ENCODE measurements at regions not wholly inside any gene's neighbourhood (a gene's known extent, or its start where the extent isn't known, plus 50 kb on each side); places are given as distances from the start of the nearest gene placed in this dataset.

DNA sequence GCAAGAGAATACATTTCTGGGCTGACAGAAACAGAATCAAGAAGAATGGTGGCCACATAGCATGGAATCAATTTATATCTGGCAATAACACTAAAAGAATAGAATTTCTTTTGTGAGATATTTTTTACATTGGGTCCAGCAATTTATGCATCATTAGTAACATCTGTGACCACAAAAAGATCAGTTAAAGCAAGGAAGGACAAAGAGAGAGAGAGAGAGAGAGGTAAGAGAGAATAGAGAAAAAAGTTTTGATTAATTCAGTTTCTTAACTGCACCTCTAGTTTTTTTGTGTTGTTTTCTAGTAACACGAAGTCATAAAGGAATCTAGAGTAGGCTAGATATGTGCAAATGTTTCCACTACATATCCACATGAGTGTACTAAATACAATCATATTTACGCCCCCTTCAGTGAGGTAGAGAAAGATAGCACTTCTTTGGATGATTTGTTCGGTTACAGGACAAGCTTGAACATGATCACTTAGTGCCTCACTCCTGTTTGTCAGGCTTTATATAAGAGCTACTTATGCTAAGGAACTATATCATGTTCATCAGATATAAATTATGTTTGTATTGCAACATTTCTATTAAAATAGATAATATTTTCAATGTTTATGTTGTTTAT lies 247.4 kb upstream of the COL3A1 start:
- no peaks in the 10 kb centered on the region for H3K27me3 ChIP-seq (ENCODE audit: control insufficient read depth, insufficient read depth, low read length)
- H3K36me3 ChIP-seq (ENCODE audit: control insufficient read depth, insufficient read depth, low read length), result no peaks in the 10 kb centered on the region
- H3K4me3 ChIP-seq (ENCODE audit: low read length), result no peak overlapping the region
- H3K27ac ChIP-seq (ENCODE audit: low read depth, low read length), result no peak overlapping the region
- H3K4me1 ChIP-seq (ENCODE audit: control insufficient read depth, insufficient read depth, low read length), result no peaks in the 10 kb centered on the region
- H3K9ac ChIP-seq (ENCODE audit: low read length), result no peak overlapping the region

DNA sequence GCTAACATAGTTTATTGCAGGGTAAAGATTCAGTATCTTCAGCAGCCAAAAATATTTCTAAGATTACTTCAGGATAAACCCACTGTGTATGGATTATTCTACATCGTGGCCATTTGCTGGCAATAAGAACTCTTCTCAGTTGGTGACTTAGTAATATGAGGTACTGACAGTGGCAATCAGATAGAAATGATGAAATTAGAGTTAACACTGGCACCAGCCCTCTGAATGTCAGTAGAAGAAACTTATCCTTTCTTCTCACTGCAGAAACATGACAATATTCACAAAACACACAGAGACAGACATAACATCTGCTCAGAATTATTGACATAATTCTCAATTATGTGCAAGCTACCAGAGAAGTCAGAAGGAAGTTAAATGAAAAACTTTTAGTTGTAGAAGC lies 246.3 kb upstream of the COL3A1 start:
- no peak overlapping the region for H3K4me3 ChIP-seq (ENCODE audit: low read length)
- no peaks in the 10 kb centered on the region for H3K36me3 ChIP-seq (ENCODE audit: control insufficient read depth, insufficient read depth, low read length)
- no peak overlapping the region for H3K27ac ChIP-seq (ENCODE audit: low read depth, low read length)
- no peaks in the 10 kb centered on the region for H3K27me3 ChIP-seq (ENCODE audit: control insufficient read depth, insufficient read depth, low read length)
- H3K4me1 ChIP-seq (ENCODE audit: control insufficient read depth, insufficient read depth, low read length), result no peaks in the 10 kb centered on the region
- no peak overlapping the region for H3K9ac ChIP-seq (ENCODE audit: low read length)

DNA sequence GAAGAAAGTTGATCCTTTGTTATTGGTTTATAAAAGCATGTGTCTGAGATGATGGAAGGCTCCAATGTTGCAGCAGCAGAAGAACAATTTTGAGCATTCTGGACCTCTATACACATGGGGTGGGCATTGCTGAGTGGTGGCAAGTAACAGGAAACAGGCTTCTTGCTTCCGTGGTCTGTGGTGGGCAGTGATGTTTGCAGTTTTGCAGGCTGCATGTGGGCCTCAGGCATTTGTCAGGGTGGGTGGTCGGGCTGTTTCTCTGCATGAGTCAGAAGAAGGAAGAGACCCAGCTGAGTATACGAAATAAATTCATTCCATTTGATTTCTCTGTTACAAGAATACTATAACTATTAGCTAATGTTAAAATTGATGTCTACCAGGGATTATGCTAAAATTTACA lies 239.5 kb upstream of the COL3A1 start:
- no peak overlapping the region for H3K4me3 ChIP-seq (ENCODE audit: low read length)
- no peak overlapping the region for H3K27ac ChIP-seq (ENCODE audit: low read depth, low read length)
- no peaks in the 10 kb centered on the region for H3K36me3 ChIP-seq (ENCODE audit: control insufficient read depth, insufficient read depth, low read length)
- H3K4me1 ChIP-seq (ENCODE audit: control insufficient read depth, insufficient read depth, low read length), result no peaks in the 10 kb centered on the region
- no peaks in the 10 kb centered on the region for H3K27me3 ChIP-seq (ENCODE audit: control insufficient read depth, insufficient read depth, low read length)
- no peak overlapping the region for H3K9ac ChIP-seq (ENCODE audit: low read length)

DNA sequence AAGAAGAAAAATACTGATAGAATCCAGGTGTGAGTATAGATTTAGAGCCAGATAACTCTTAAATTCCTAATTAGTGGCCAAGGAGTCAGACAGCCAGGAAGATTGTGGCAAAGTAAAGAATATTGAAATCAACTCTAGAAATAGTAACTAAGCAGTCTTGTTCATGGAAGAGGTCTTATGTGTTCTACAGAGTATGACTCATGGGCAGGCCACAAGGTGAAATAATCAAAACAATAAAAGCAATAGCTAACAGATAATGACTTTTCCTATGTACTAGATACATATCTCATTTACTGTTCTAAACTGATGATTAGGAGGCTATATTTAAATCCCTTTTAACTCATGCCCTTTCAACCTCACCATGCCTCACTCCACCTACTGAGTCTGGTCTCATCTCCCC lies 227.4 kb upstream of the COL3A1 start:
- Histone ChIP-seq H3K4me3 (ENCODE audit: low read length) (no peak overlapping the region), H3K27me3 (ENCODE audit: control insufficient read depth, insufficient read depth, low read length) (no peaks in the 10 kb centered on the region), H3K4me1 (ENCODE audit: control insufficient read depth, insufficient read depth, low read length) (no peaks in the 10 kb centered on the region), H3K36me3 (ENCODE audit: control insufficient read depth, insufficient read depth, low read length) (no peaks in the 10 kb centered on the region), H3K27ac (ENCODE audit: low read depth, low read length) (no peak overlapping the region), H3K9ac (ENCODE audit: low read length) (no peak overlapping the region)

DNA sequence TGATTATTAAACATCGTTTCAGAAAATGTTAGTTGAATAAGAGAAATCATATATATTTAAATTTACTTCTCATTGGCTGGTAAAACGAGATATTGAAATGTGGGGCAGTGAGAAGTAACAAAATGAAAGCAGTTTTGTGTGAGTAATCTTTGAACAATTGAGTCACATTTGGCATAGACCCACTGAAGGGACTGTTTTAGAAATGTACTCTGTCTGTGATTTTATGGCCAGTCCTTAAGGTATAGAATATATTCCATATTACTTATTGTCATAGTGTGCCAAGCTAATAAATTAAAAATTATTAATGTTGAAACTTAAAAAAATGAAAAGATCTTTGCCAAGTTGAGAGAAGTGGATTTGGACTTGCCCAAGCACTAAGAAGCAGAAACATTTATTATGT lies 222.4 kb upstream of the COL3A1 start:
- H3K27ac ChIP-seq (ENCODE audit: low read depth, low read length), result no peak overlapping the region
- H3K36me3 ChIP-seq (ENCODE audit: control insufficient read depth, insufficient read depth, low read length), result no peaks in the 10 kb centered on the region

DNA sequence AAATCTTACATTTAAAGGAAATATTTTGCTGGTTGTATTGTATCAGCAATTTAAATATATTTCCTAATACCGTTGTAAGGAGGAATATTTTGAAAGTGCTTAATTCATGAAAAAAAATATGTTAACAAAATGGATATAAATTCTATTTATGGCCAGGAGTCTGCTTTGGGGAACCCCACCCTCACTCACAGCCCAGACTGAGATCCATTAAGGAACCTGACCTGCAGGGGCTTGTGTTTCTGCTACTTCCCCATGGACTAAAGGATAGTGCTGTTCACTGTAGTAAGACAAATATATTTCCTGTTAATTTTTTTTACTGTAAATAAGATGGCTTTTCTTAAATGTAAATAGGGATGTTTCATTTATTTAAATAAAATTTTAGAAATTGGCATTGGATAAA lies 221.9 kb upstream of the COL3A1 start:
- Histone ChIP-seq H3K9ac (ENCODE audit: low read length) (no peak overlapping the region), H3K4me3 (ENCODE audit: low read length) (no peak overlapping the region), H3K27me3 (ENCODE audit: control insufficient read depth, insufficient read depth, low read length) (no peaks in the 10 kb centered on the region), H3K4me1 (ENCODE audit: control insufficient read depth, insufficient read depth, low read length) (no peaks in the 10 kb centered on the region), H3K27ac (ENCODE audit: low read depth, low read length) (no peak overlapping the region), H3K36me3 (ENCODE audit: control insufficient read depth, insufficient read depth, low read length) (no peaks in the 10 kb centered on the region)

More for the DNA sequence above, 222.4 kb upstream of the COL3A1 start:
- Histone ChIP-seq H3K4me1 (ENCODE audit: control insufficient read depth, insufficient read depth, low read length) (no peaks in the 10 kb centered on the region), H3K27me3 (ENCODE audit: control insufficient read depth, insufficient read depth, low read length) (no peaks in the 10 kb centered on the region), H3K4me3 (ENCODE audit: low read length) (no peak overlapping the region), H3K9ac (ENCODE audit: low read length) (no peak overlapping the region)

DNA sequence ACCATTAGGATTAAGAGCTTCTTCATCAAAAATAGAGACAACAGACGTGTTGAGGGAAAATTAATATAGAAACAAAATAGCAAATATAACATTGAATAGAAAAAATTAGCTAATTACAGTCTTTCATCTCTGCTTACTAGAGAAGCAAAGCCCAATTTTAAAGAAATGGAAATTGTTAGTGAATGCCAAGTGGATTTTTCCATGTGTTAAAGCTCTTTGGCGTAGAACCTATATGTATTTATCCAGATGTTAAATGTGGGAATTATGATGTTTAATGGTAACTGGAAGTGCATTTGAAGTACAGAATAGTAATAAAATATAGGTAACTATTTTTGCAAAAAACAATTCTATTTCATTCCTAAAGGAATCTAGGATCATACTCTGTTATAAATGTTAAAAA lies 212.0 kb upstream of the COL3A1 start:
- no peaks in the 10 kb centered on the region for H3K27me3 ChIP-seq (ENCODE audit: control insufficient read depth, insufficient read depth, low read length)
- H3K4me1 ChIP-seq (ENCODE audit: control insufficient read depth, insufficient read depth, low read length), result no peaks in the 10 kb centered on the region
- H3K4me3 ChIP-seq (ENCODE audit: low read length), result no peak overlapping the region
- no peaks in the 10 kb centered on the region for H3K36me3 ChIP-seq (ENCODE audit: control insufficient read depth, insufficient read depth, low read length)
- H3K9ac ChIP-seq (ENCODE audit: low read length), result no peak overlapping the region
- H3K27ac ChIP-seq (ENCODE audit: low read depth, low read length), result no peak overlapping the region

DNA sequence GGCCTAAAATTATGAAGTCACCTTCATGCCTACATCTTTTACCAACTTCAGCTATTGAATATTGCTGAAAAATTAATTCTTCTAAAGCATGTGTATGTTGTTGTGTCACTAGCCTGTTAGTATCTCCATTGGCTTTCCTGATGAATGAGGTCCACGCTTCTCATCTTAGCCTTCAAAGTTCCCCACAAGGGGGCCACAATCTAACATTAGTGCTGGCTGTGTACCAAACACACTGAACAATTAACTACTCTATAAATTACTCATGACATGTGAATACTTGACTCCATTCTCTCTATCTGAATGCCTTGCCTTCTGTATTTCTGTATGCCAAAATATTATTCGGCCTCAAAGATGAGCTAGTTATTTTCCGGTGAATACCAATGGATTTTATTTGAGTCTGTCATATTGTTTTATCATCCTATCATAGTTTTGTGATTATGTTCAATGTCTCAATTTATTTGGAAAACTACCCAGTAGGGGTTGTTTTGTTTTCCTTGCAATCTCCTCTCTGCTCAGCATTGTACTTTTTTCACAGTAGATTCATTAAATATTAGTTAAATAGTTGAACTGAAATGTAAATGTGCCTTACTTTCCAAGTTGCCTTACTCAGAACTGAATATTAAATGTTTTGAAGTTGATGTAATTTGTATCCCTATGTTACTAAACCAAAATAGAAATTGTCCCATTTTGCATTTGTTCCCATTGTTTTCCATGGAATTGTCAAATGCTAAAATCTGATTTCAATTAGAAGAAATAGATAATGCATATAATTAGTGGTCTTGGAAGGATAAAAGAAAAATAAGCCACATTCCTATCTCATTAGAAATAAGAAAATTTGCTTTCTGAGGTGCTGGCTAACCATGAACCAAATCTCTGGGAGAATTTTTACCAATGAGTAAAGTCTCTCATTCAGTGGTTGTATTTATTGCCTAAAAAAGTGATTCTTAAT lies 208.4 kb upstream of the COL3A1 start:
- H3K4me1 ChIP-seq (ENCODE audit: control insufficient read depth, insufficient read depth, low read length), result no peaks in the 10 kb centered on the region
- H3K4me3 ChIP-seq (ENCODE audit: low read length), result no peak overlapping the region
- no peak overlapping the region for H3K27ac ChIP-seq (ENCODE audit: low read depth, low read length)
- H3K27me3 ChIP-seq (ENCODE audit: control insufficient read depth, insufficient read depth, low read length), result no peaks in the 10 kb centered on the region
- no peak overlapping the region for H3K9ac ChIP-seq (ENCODE audit: low read length)
- H3K36me3 ChIP-seq (ENCODE audit: control insufficient read depth, insufficient read depth, low read length), result no peaks in the 10 kb centered on the region

DNA sequence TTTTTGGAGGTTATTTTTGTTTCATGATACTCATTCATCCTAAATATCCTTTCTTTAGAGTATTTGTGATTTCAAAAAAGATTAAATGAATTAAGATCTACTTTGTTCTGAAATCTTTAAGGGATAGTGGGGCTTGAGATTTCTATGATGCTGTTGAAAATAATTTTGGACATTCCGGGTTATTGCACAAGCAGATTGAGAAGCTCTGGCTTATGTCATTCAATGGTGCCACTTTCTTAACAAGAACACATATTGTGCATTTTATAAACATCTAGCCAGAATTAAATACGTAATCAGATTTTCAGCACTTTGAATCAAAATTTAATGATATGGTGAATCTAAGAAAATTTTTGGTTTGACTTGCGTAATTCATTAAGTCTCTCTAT lies 207.7 kb upstream of the COL3A1 start:
- Histone ChIP-seq H3K9ac (ENCODE audit: low read length) (no peak overlapping the region), H3K36me3 (ENCODE audit: control insufficient read depth, insufficient read depth, low read length) (no peaks in the 10 kb centered on the region), H3K27me3 (ENCODE audit: control insufficient read depth, insufficient read depth, low read length) (no peaks in the 10 kb centered on the region), H3K27ac (ENCODE audit: low read depth, low read length) (no peak overlapping the region), H3K4me1 (ENCODE audit: control insufficient read depth, insufficient read depth, low read length) (no peaks in the 10 kb centered on the region), H3K4me3 (ENCODE audit: low read length) (no peak overlapping the region)

DNA sequence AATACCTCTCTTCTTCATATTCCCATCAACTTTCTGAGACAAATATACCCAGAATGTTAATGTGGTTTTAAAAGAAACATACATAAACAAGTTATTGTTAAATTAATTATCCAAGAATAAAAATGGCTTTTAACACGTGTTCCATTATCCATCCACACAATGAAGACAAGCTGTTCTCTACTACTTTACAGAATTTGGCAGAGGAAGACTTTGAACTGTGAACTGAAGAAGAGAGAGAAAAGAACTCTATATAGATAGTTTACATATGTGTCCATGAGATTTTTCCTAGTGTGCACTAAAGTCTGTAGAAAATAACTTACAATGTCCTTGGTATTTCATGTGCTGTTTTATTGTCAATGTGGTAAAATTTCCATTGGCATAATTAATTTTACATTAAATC lies 207.0 kb upstream of the COL3A1 start:
- Histone ChIP-seq H3K27ac (ENCODE audit: low read depth, low read length) (no peak overlapping the region), H3K4me1 (ENCODE audit: control insufficient read depth, insufficient read depth, low read length) (no peaks in the 10 kb centered on the region), H3K9ac (ENCODE audit: low read length) (no peak overlapping the region), H3K36me3 (ENCODE audit: control insufficient read depth, insufficient read depth, low read length) (no peaks in the 10 kb centered on the region), H3K4me3 (ENCODE audit: low read length) (no peak overlapping the region), H3K27me3 (ENCODE audit: control insufficient read depth, insufficient read depth, low read length) (no peaks in the 10 kb centered on the region)

DNA sequence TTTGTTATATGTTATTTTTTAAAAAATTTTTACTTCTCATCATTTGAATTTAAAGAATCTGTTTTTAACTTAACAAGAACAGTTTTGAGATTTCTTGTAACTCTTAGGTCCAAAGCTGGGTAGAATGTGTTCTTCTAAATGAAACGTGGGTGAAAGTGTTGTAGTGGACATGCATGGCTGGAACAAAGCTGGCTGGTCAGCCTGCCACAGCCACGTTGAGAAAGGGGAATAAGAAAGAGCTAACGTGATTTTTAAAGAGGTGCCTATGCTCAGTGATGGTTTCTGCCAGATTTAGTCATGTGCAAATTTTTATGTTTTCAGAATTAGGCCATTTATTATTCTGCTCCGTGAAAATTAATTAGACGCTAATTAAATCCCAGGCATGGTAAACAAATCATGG lies 203.9 kb upstream of the COL3A1 start:
- Histone ChIP-seq H3K4me3 (ENCODE audit: low read length) (no peak overlapping the region), H3K36me3 (ENCODE audit: control insufficient read depth, insufficient read depth, low read length) (no peaks in the 10 kb centered on the region), H3K9ac (ENCODE audit: low read length) (no peak overlapping the region), H3K27me3 (ENCODE audit: control insufficient read depth, insufficient read depth, low read length) (no peaks in the 10 kb centered on the region), H3K4me1 (ENCODE audit: control insufficient read depth, insufficient read depth, low read length) (no peaks in the 10 kb centered on the region), H3K27ac (ENCODE audit: low read depth, low read length) (no peak overlapping the region)

DNA sequence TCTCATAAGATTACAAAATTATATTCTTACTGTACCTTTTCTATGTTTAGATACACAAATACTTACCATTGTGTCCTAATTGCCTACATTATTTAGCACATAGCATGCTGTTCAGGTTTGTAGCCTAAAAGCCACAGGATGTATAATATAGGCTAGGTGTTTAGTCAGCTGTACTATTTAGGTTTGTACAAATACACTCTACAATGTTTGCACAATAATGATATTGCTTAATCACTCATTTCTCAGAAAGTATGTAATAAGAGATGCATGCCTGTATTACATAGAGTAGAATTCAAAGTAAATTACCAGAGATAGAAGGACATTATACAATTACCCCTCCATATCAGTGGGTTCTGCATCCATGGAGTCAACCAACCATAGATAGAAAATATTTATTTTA lies 201.1 kb upstream of the COL3A1 start:
- Histone ChIP-seq H3K36me3 (ENCODE audit: control insufficient read depth, insufficient read depth, low read length) (no peaks in the 10 kb centered on the region), H3K27me3 (ENCODE audit: control insufficient read depth, insufficient read depth, low read length) (no peaks in the 10 kb centered on the region), H3K4me1 (ENCODE audit: control insufficient read depth, insufficient read depth, low read length) (no peaks in the 10 kb centered on the region), H3K9ac (ENCODE audit: low read length) (no peak overlapping the region), H3K4me3 (ENCODE audit: low read length) (no peak overlapping the region), H3K27ac (ENCODE audit: low read depth, low read length) (no peak overlapping the region)

DNA sequence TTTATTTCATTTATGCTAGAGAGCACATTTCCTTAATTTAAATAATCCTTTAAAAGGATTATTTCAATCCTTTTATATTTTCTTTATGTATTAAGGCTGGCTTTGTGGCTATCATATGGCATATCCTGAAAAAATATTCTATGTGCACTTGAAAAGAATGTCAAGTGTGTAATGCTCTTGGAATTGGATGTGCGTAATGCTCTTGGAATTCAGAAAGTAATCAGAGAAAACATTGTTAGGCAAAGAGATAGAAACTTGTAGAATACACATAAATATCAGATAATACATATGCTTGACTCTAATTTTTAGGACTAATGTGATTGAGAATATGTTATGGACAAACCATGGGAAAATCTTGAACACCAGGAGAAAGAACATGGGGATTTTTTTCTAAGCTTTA lies 197.5 kb upstream of the COL3A1 start:
- no peaks in the 10 kb centered on the region for H3K27me3 ChIP-seq (ENCODE audit: control insufficient read depth, insufficient read depth, low read length)
- H3K36me3 ChIP-seq (ENCODE audit: control insufficient read depth, insufficient read depth, low read length), result no peaks in the 10 kb centered on the region
- no peak overlapping the region for H3K4me3 ChIP-seq (ENCODE audit: low read length)
- no peak overlapping the region for H3K27ac ChIP-seq (ENCODE audit: low read depth, low read length)
- H3K9ac ChIP-seq (ENCODE audit: low read length), result no peak overlapping the region
- H3K4me1 ChIP-seq (ENCODE audit: control insufficient read depth, insufficient read depth, low read length), result no peaks in the 10 kb centered on the region
